Left ventricle myocardium inferior (tissue), 1 donor: ENCODE measurements at regions not wholly inside any gene's neighbourhood (a gene's known extent, or its start where the extent isn't known, plus 50 kb on each side); places are given as distances from the start of the nearest gene placed in this dataset.

Experiments used
- DNase-seq: peaks from one replicate; pipeline ENCODE4 v3.0.0-alpha.2; 2020
- H3K27ac ChIP-seq: fragments of 200-600 bp; replicated peaks from 2 replicates; pipeline ENCODE4 v1.8.0; 2021
- H3K27me3 ChIP-seq: fragments of 200-600 bp; 2 replicates; pipeline ENCODE4 v1.8.0; 2021; ENCODE audit warnings: low read depth
- H3K36me3 ChIP-seq: fragments of 200-600 bp; 2 replicates; pipeline ENCODE4 v1.8.0; 2021
- H3K4me1 ChIP-seq: fragments of 200-600 bp; 2 replicates; pipeline ENCODE4 v1.8.0; 2021
- H3K4me3 ChIP-seq: fragments of 200-600 bp; 2 replicates; pipeline ENCODE4 v1.8.0; 2021; ENCODE audit warnings: mild to moderate bottlenecking, moderate library complexity
- H3K9me3 ChIP-seq: fragments of 200-600 bp; replicated peaks from 2 replicates; pipeline ENCODE4 v1.8.0; 2021
- intact Hi-C: fragments of 100-400 bp; cut with micrococcal nuclease; formaldehyde crosslinking; loops from one replicate; pipeline ENCODE4 v1.11.0; 2022
- TF ChIP-seq, protein P1 (sequence below): fragments of 200-600 bp; IDR thresholded peaks from 2 replicates; pipeline ENCODE4 v1.8.0; 2021; ENCODE audit warnings: antibody characterized with exemption, mild to moderate bottlenecking, borderline replicate concordance
- donor health status: DM: no; HTN: yes; CAD: no; lungs with severe emphysema.

DNA sequence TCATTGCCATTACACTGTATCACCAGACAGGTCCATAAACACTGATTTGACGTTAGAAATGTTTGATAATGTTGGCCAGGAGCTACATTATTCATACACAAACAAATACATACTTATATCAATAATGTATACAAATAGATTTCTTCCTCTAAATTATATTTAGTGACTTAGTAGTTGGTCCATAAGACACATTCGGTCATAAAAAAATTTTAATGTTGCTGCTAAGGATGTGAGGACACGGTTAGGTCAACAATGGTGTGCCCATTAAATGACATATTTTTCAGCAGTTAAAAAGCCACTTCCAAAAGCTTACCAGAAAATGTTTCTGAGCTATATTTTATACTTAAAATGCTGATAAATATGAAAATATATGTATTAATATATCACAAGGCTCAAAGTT, 1148.7 kb upstream of the TMEM132C start:
- TF ChIP-seq, protein P1, sequence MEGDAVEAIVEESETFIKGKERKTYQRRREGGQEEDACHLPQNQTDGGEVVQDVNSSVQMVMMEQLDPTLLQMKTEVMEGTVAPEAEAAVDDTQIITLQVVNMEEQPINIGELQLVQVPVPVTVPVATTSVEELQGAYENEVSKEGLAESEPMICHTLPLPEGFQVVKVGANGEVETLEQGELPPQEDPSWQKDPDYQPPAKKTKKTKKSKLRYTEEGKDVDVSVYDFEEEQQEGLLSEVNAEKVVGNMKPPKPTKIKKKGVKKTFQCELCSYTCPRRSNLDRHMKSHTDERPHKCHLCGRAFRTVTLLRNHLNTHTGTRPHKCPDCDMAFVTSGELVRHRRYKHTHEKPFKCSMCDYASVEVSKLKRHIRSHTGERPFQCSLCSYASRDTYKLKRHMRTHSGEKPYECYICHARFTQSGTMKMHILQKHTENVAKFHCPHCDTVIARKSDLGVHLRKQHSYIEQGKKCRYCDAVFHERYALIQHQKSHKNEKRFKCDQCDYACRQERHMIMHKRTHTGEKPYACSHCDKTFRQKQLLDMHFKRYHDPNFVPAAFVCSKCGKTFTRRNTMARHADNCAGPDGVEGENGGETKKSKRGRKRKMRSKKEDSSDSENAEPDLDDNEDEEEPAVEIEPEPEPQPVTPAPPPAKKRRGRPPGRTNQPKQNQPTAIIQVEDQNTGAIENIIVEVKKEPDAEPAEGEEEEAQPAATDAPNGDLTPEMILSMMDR, result no peak
- H3K36me3 ChIP-seq, result no peaks in the 10 kb centered on the region
- DNase-seq, result no peak
- H3K4me3 ChIP-seq, result no peak overlapping the region
- no peak overlapping the region for H3K27ac ChIP-seq
- peaks cover 12% of the 10 kb centered on the region for H3K4me1 ChIP-seq
- peaks cover 20% of the 10 kb centered on the region for H3K27me3 ChIP-seq
- intact Hi-C loops, result no loop called here
- H3K9me3 ChIP-seq, result no peaks in the 10 kb centered on the region

DNA sequence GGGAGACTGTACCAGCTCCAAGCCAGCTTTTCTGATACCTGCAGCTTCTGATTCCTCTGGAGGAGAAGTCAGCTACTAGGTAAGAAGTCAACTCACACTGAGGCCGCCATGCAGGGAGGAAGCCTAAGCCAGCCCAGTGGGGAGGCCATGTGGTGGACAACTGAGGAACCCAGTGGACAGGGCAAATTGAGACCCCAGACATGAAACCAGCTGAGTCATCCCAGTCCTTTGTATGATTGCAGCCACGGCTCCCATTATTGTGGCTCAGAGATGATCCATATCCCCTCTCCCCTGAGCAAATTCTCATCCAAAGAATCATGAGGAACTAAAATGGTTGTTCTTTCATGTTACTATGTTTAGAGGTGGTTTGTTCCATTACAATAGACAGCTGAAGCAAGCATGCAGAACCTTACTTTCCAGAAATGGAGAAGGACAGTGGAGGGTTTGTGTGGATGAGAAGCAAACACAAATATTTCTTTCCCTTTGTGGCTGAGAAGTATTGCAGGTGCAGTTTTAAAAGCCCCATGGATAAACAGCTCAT, 1147.3 kb upstream of the TMEM132C start:
- Histone ChIP-seq H3K4me1 (peaks cover 12% of the 10 kb centered on the region), H3K36me3 (no peaks in the 10 kb centered on the region), H3K9me3 (no peaks in the 10 kb centered on the region), H3K27me3 (peaks cover 17% of the 10 kb centered on the region), H3K4me3 (no peak overlapping the region), H3K27ac (no peak overlapping the region)
- no peak for DNase-seq
- TF ChIP-seq, protein P1, result no peak
- intact Hi-C loops, result no loop called here

DNA sequence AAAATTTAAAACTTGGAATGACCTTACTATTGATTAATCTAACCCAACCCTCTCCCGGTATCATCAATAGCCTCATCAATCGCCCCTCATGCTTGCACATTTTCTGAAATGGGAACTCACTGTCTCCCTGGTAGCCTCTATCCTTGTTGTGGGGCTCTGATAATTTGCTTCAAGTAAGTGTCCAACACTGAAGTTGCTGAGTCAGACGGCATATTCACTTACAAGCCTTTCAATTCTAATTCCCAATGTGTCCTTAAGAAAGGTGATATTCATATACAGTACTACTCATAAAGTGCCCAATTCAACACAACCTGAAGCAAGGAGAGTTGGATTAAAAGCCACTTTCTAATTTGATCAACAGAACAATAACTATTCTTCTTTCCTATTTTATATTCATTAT, 1146.1 kb upstream of the TMEM132C start:
- Histone ChIP-seq H3K4me1 (peaks cover 12% of the 10 kb centered on the region), H3K9me3 (no peaks in the 10 kb centered on the region), H3K27me3 (peaks cover 13% of the 10 kb centered on the region), H3K27ac (no peak overlapping the region), H3K36me3 (no peaks in the 10 kb centered on the region), H3K4me3 (no peak overlapping the region)
- no peak for DNase-seq
- intact Hi-C loops, result no loop called here
- TF ChIP-seq, protein P1, result no peak

DNA sequence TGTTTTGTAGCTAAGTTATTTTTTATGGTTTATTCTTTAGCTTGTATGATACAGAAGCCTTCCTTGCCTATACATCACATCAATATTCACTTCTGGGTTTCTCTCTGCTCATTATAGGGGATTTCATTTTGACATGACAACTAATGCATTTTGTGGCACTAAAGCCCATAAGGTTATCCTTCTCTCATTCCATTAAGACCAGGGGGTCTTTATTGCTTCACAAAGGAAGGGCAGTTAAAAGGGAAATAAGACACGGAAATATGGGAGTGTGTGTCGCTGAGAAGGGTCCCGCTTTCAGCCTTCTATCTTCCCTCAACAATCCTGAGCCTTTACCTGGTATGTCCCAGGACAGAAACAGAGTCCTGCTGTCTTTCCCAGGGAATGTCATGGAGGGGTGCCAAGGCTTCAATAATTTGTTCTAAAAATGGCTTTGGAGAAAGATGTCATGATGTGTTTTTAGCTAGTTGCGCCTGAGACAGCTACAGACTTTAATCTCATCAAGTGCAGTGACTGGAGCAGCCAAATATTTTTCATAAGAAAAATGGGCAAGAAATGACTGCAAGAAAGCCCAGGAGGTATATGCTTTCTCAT, 1145.4 kb upstream of the TMEM132C start:
- H3K9me3 ChIP-seq, result no peaks in the 10 kb centered on the region
- intact Hi-C loops, result no loop called here
- H3K4me3 ChIP-seq, result no peak overlapping the region
- TF ChIP-seq, protein P1, result no peak
- H3K36me3 ChIP-seq, result no peaks in the 10 kb centered on the region
- H3K27ac ChIP-seq, result no peak overlapping the region
- peaks cover 12% of the 10 kb centered on the region for H3K4me1 ChIP-seq
- DNase-seq, result no peak
- peaks cover 13% of the 10 kb centered on the region for H3K27me3 ChIP-seq

DNA sequence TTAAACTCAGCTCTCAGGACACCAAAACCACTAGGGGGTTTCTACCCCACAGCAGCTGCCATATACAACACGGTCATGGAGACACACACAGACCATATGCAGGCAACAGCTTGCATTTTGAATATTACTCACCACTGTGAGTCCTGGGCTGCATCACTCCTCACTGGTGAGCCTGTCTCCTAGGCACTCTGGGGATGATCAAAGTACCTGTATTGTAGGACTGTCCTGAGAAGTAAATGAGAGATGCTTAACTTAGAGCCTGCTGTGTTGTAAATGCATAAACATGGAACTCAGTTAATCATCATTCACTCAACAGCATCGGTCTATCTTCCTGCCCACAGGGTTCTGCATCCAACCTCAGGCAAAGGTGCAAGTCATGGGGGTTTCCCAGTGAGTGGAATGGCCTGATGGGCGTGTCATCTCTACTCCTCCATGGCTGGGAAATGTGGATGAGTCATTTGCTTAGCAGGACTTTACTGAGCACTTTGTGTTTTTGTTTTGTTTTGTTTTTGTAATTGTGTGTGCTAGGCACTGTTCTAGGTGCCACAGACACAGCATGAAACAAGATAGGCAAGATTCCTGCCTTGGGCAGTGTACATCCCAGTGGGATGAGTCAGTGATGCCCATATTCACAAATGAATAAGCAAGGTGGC, 1141.2 kb upstream of the TMEM132C start:
- no peaks in the 10 kb centered on the region for H3K36me3 ChIP-seq
- intact Hi-C loops, result no loop called here
- H3K9me3 ChIP-seq, result no peaks in the 10 kb centered on the region
- TF ChIP-seq, protein P1, result no peak
- H3K4me3 ChIP-seq, result no peak overlapping the region
- H3K27me3 ChIP-seq, result peaks cover 25% of the 10 kb centered on the region
- DNase-seq, result no peak
- peaks cover 12% of the 10 kb centered on the region for H3K4me1 ChIP-seq
- no peak overlapping the region for H3K27ac ChIP-seq
